OCI-LY3 (cell line): ENCODE measurements at regions not wholly inside any gene's neighbourhood (a gene's known extent, or its start where the extent isn't known, plus 50 kb on each side); places are given as distances from the start of the nearest gene placed in this dataset.

Experiments
- CTCF ChIP-seq: fragments of 200-600, 300-600 bp; sonication (generic); IDR thresholded peaks from 2 replicates; pipeline ENCODE4 v1.5.1; 2014; ENCODE audit warnings: antibody characterized with exemption, low read length, low read depth
- EZH2phosphoT487 ChIP-seq: fragments of 200-600 bp; shearing (Covaris generic); IDR thresholded peaks from 2 replicates; pipeline ENCODE4 v1.6.1; 2018; ENCODE audit warnings: antibody characterized with exemption, mixed run types, low read depth

GRCh38 chr1:82562448-82562847 lies 761.7 kb downstream of the ADGRL2 start:
- TF ChIP-seq CTCF: no peak
- no peak for TF ChIP-seq EZH2phosphoT487
